HAP-1 (cell line): ENCODE measurements at regions not wholly inside any gene's neighbourhood (a gene's known extent, or its start where the extent isn't known, plus 50 kb on each side); places are given as distances from the start of the nearest gene placed in this dataset.

Source experiments
- DNase-seq, 2 experiments: peaks; one replicate each; pipeline ENCODE4 v3.0.0-alpha.2; 2016 to 2020; ENCODE audit warnings: low spot score in 2 of 2
- H3K27me3 ChIP-seq: fragments of 250-450 bp; sonication (Bioruptor Pico); 2 replicates; pipeline ENCODE4 v1.5.1; 2020; ENCODE audit warnings: low read depth, mild to moderate bottlenecking, moderate library complexity
- H3K36me3 ChIP-seq: fragments of 250-450 bp; sonication (Bioruptor Pico); replicated peaks from 2 replicates; pipeline ENCODE4 v1.5.1; 2020; ENCODE audit warnings: mild to moderate bottlenecking
- H3K4me1 ChIP-seq: fragments of 250-450 bp; sonication (Bioruptor Pico); 2 replicates; pipeline ENCODE4 v1.5.1; 2020; ENCODE audit warnings: mild to moderate bottlenecking
- H3K4me3 ChIP-seq: fragments of 250-450 bp; sonication (Bioruptor Pico); 2 replicates; pipeline ENCODE4 v1.5.1; 2020; ENCODE audit warnings: mild to moderate bottlenecking, moderate library complexity
- H3K9me3 ChIP-seq: fragments of 250-450 bp; sonication (Bioruptor Pico); 2 replicates; pipeline ENCODE4 v1.5.1; 2020; ENCODE audit warnings: mild to moderate bottlenecking, moderate library complexity
- in situ Hi-C: fragments of 300-500 bp; cut with MboI; formaldehyde crosslinking; loops from 3 replicates; pipeline ENCODE4 v1.14.3; 2020; ENCODE audit warnings: low sequenced_read_pairs, inconsistent platforms, mixed read lengths

- in situ Hi-C loops, result no loop called here
- Histone ChIP-seq H3K4me3 (no peak overlapping the region), H3K9me3 (no peaks in the 10 kb centered on the region), H3K36me3 (no peaks in the 10 kb centered on the region), H3K27me3 (no peaks in the 10 kb centered on the region), H3K4me1 (no peaks in the 10 kb centered on the region; the same call in 1 of the 2 replicates)
- no peak for DNase-seq
Measured at GRCh38 chr4:132992686-132993085, 156.4 kb upstream of the PCDH10 start.

GRCh38 chr4:132998585-132999230 lies 150.4 kb upstream of the PCDH10 start:
- Histone ChIP-seq H3K27me3 (no peaks in the 10 kb centered on the region), H3K9me3 (no peaks in the 10 kb centered on the region), H3K4me1 (no peaks in the 10 kb centered on the region), H3K4me3 (no peak overlapping the region), H3K36me3 (no peaks in the 10 kb centered on the region)
- no peak for DNase-seq
- in situ Hi-C loops, result no loop called here

- DNase-seq, result no peak
- H3K4me1 ChIP-seq, result no peaks in the 10 kb centered on the region
- no peaks in the 10 kb centered on the region for H3K27me3 ChIP-seq
- no peak overlapping the region for H3K4me3 ChIP-seq
- H3K9me3 ChIP-seq, result no peaks in the 10 kb centered on the region
- in situ Hi-C loops, result no loop called here
- no peaks in the 10 kb centered on the region for H3K36me3 ChIP-seq
Measured at GRCh38 chr4:133000012-133000411, 149.1 kb upstream of the PCDH10 start.

GRCh38 chr4:133003169-133003568 lies 145.9 kb upstream of the PCDH10 start:
- no peaks in the 10 kb centered on the region for H3K9me3 ChIP-seq
- H3K4me1 ChIP-seq, result no peaks in the 10 kb centered on the region
- no peak for DNase-seq
- no peaks in the 10 kb centered on the region for H3K27me3 ChIP-seq
- no peak overlapping the region for H3K4me3 ChIP-seq
- in situ Hi-C loops, result no loop called here
- H3K36me3 ChIP-seq, result no peaks in the 10 kb centered on the region

- Histone ChIP-seq H3K4me1 (no peaks in the 10 kb centered on the region), H3K36me3 (no peaks in the 10 kb centered on the region), H3K4me3 (no peak overlapping the region), H3K27me3 (no peaks in the 10 kb centered on the region), H3K9me3 (no peaks in the 10 kb centered on the region)
- no peak for DNase-seq
- in situ Hi-C loops, result no loop called here
Measured at GRCh38 chr4:133014473-133015135, 134.5 kb upstream of the PCDH10 start.

- Histone ChIP-seq H3K36me3 (no peaks in the 10 kb centered on the region), H3K4me3 (no peak overlapping the region), H3K27me3 (no peaks in the 10 kb centered on the region), H3K9me3 (peaks cover 5% of the 10 kb centered on the region; the same call in 1 of the 2 replicates), H3K4me1 (no peaks in the 10 kb centered on the region)
- in situ Hi-C loops, result no loop called here
- DNase-seq, result no peak
Measured at GRCh38 chr4:133045288-133045687, 103.8 kb upstream of the PCDH10 start.

- DNase-seq, result no peak
- H3K4me3 ChIP-seq, result no peak overlapping the region
- in situ Hi-C loops, result no loop called here
Measured at GRCh38 chr4:133046156-133046555, 102.9 kb upstream of the PCDH10 start.

GRCh38 chr4:133058701-133059100 lies 90.4 kb upstream of the PCDH10 start:
- no peak for DNase-seq
- H3K4me1 ChIP-seq, result no peaks in the 10 kb centered on the region
- H3K4me3 ChIP-seq, result no peak overlapping the region
- H3K27me3 ChIP-seq, result no peaks in the 10 kb centered on the region
- no peaks in the 10 kb centered on the region for H3K9me3 ChIP-seq
- in situ Hi-C loops, result no loop called here
- no peaks in the 10 kb centered on the region for H3K36me3 ChIP-seq

More at GRCh38 chr4:133046156-133046555, 102.9 kb upstream of the PCDH10 start:
- Histone ChIP-seq H3K27me3 (no peaks in the 10 kb centered on the region), H3K9me3 (peaks cover 7% of the 10 kb centered on the region; the same call in 1 of the 2 replicates), H3K36me3 (no peaks in the 10 kb centered on the region), H3K4me1 (no peaks in the 10 kb centered on the region)

GRCh38 chr4:133059117-133059516 lies 90.0 kb upstream of the PCDH10 start:
- Histone ChIP-seq H3K27me3 (no peaks in the 10 kb centered on the region), H3K4me1 (no peaks in the 10 kb centered on the region), H3K4me3 (no peak overlapping the region), H3K36me3 (no peaks in the 10 kb centered on the region), H3K9me3 (no peaks in the 10 kb centered on the region)
- in situ Hi-C loops, result no loop called here
- DNase-seq, result no peak

GRCh38 chr4:133062851-133063250 lies 86.2 kb upstream of the PCDH10 start:
- in situ Hi-C loops, result no loop called here

GRCh38 chr4:133068083-133068482 lies 81.0 kb upstream of the PCDH10 start:
- Histone ChIP-seq H3K27me3 (no peaks in the 10 kb centered on the region), H3K4me3 (no peak overlapping the region), H3K36me3 (no peaks in the 10 kb centered on the region), H3K4me1 (no peaks in the 10 kb centered on the region), H3K9me3 (peaks cover 2% of the 10 kb centered on the region)
- no peak for DNase-seq
- in situ Hi-C loops, result no loop called here

More at GRCh38 chr4:133062851-133063250, 86.2 kb upstream of the PCDH10 start:
- no peaks in the 10 kb centered on the region for H3K36me3 ChIP-seq
- no peaks in the 10 kb centered on the region for H3K4me1 ChIP-seq
- DNase-seq, result no peak
- no peaks in the 10 kb centered on the region for H3K9me3 ChIP-seq
- H3K27me3 ChIP-seq, result no peaks in the 10 kb centered on the region
- H3K4me3 ChIP-seq, result no peak overlapping the region

GRCh38 chr4:133081246-133081645 lies 67.8 kb upstream of the PCDH10 start:
- Histone ChIP-seq H3K27me3 (no peaks in the 10 kb centered on the region), H3K4me1 (no peaks in the 10 kb centered on the region), H3K9me3 (no peaks in the 10 kb centered on the region), H3K36me3 (no peaks in the 10 kb centered on the region), H3K4me3 (no peak overlapping the region)
- in situ Hi-C loops, result no loop called here
- no peak for DNase-seq

GRCh38 chr4:133084421-133084820 lies 64.7 kb upstream of the PCDH10 start:
- Histone ChIP-seq H3K9me3 (no peaks in the 10 kb centered on the region), H3K4me1 (no peaks in the 10 kb centered on the region), H3K36me3 (no peaks in the 10 kb centered on the region), H3K4me3 (no peak overlapping the region), H3K27me3 (no peaks in the 10 kb centered on the region)
- DNase-seq, result no peak
- in situ Hi-C loops, result no loop called here

- DNase-seq, result no peak
- H3K27me3 ChIP-seq, result no peaks in the 10 kb centered on the region
- no peak overlapping the region for H3K4me3 ChIP-seq
- no peaks in the 10 kb centered on the region for H3K36me3 ChIP-seq
- in situ Hi-C loops, result no loop called here
- no peaks in the 10 kb centered on the region for H3K9me3 ChIP-seq
- H3K4me1 ChIP-seq, result no peaks in the 10 kb centered on the region
Measured at GRCh38 chr4:133095591-133095990, 53.5 kb upstream of the PCDH10 start.
